Ishikawa (cell line): ENCODE measurements at regions not wholly inside any gene's neighbourhood (a gene's known extent, or its start where the extent isn't known, plus 50 kb on each side); places are given as distances from the start of the nearest gene placed in this dataset.

ENCODE experiments used
- CEBPB ChIP-seq: IDR thresholded peaks from 2 replicates; pipeline ENCODE4 v1.6.1; 2012
- CREB1 ChIP-seq: IDR thresholded peaks from 2 replicates; pipeline ENCODE4 v1.6.1; 2012; ENCODE audit warnings: low read depth
- EGR1 ChIP-seq: IDR thresholded peaks from 2 replicates; pipeline ENCODE4 v1.6.1; 2012
- EP300 ChIP-seq: IDR thresholded peaks from 2 replicates; pipeline ENCODE4 v1.6.1; 2012; ENCODE audit warnings: borderline replicate concordance
- FOXM1 ChIP-seq: IDR thresholded peaks from 2 replicates; pipeline ENCODE4 v1.6.1; 2012; ENCODE audit warnings: low read depth, borderline replicate concordance
- NFIC ChIP-seq: IDR thresholded peaks from 2 replicates; pipeline ENCODE4 v1.6.1; 2012
- RAD21 ChIP-seq: IDR thresholded peaks from 2 replicates; pipeline ENCODE4 v1.6.1; 2012; ENCODE audit warnings: low read depth
- TAF1 ChIP-seq: IDR thresholded peaks from 2 replicates; pipeline ENCODE4 v1.6.1; 2012; ENCODE audit warnings: low read depth, mild to moderate bottlenecking
- TCF12 ChIP-seq: IDR thresholded peaks from 2 replicates; pipeline ENCODE4 v1.6.1; 2012; ENCODE audit warnings: low read depth
- TEAD4 ChIP-seq: IDR thresholded peaks from 2 replicates; pipeline ENCODE4 v1.6.1; 2012
- YY1 ChIP-seq: IDR thresholded peaks from 2 replicates; pipeline ENCODE4 v1.6.1; 2012; ENCODE audit warnings: low read depth
- ZBTB7A ChIP-seq: IDR thresholded peaks from 2 replicates; pipeline ENCODE4 v1.6.1; 2012; ENCODE audit warnings: low read depth
- TF ChIP-seq, protein P1 (sequence below): IDR thresholded peaks from 2 replicates; pipeline ENCODE4 v1.6.1; 2012
- TF ChIP-seq, protein P2 (sequence below): IDR thresholded peaks from 2 replicates; pipeline ENCODE4 v1.6.1; 2012; ENCODE audit warnings: low read depth, mild to moderate bottlenecking
- TF ChIP-seq, protein P3 (sequence below): IDR thresholded peaks from 2 replicates; pipeline ENCODE4 v1.6.1; 2012

DNA sequence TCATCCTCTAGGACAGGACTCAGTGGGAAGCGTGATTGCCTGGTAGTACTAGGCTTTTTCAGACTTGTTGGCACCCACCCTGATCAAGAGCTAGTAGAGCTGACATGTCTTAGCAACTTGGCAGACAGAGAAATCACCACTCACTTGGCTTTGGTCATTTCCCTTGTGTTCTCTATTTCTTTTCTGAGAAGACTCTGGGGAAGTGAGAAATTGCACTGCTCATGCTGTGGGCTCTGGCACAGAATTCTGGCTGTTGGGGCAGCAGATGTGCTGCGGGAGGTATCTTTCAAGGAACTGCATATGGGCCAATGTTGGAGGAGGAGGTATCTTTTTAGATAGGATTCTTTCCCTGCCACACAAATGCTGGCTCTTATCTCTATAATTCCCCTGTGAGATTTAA lies 529.1 kb upstream of the MEX3C start:
- TF ChIP-seq EP300, result no peak
- TF ChIP-seq ZBTB7A, result no peak
- TF ChIP-seq CREB1, result no peak
- no peak for TF ChIP-seq YY1
- TF ChIP-seq TEAD4, result no peak
- TF ChIP-seq, protein P1, sequence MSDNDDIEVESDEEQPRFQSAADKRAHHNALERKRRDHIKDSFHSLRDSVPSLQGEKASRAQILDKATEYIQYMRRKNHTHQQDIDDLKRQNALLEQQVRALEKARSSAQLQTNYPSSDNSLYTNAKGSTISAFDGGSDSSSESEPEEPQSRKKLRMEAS, result no peak

DNA sequence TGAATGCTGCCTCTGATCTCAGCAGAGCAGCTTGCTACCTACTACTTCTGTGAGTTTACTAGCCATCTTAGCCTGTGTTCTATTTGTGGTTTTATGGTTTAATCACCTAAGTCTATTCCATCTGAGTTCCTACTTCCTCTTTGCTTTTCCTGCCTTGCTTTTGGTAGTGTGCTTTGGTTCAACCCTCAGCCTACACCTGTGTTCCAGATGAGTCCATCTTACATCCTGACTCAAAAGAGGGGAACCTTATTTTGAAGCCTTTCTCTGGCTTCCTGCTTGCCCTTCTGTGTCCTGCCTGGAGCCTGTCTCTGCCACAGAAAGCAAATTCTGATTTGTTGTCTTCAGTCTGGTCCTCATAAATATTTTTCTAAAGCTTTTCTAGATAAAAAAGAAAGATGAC lies 530.3 kb upstream of the MEX3C start:
- TF ChIP-seq EGR1, result no peak
- TF ChIP-seq ZBTB7A, result no peak
- TF ChIP-seq, protein P2, sequence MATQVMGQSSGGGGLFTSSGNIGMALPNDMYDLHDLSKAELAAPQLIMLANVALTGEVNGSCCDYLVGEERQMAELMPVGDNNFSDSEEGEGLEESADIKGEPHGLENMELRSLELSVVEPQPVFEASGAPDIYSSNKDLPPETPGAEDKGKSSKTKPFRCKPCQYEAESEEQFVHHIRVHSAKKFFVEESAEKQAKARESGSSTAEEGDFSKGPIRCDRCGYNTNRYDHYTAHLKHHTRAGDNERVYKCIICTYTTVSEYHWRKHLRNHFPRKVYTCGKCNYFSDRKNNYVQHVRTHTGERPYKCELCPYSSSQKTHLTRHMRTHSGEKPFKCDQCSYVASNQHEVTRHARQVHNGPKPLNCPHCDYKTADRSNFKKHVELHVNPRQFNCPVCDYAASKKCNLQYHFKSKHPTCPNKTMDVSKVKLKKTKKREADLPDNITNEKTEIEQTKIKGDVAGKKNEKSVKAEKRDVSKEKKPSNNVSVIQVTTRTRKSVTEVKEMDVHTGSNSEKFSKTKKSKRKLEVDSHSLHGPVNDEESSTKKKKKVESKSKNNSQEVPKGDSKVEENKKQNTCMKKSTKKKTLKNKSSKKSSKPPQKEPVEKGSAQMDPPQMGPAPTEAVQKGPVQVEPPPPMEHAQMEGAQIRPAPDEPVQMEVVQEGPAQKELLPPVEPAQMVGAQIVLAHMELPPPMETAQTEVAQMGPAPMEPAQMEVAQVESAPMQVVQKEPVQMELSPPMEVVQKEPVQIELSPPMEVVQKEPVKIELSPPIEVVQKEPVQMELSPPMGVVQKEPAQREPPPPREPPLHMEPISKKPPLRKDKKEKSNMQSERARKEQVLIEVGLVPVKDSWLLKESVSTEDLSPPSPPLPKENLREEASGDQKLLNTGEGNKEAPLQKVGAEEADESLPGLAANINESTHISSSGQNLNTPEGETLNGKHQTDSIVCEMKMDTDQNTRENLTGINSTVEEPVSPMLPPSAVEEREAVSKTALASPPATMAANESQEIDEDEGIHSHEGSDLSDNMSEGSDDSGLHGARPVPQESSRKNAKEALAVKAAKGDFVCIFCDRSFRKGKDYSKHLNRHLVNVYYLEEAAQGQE, result no peak
- no peak for TF ChIP-seq YY1
- TF ChIP-seq CEBPB, result no peak
- TF ChIP-seq EP300, result no peak
- no peak for TF ChIP-seq RAD21

DNA sequence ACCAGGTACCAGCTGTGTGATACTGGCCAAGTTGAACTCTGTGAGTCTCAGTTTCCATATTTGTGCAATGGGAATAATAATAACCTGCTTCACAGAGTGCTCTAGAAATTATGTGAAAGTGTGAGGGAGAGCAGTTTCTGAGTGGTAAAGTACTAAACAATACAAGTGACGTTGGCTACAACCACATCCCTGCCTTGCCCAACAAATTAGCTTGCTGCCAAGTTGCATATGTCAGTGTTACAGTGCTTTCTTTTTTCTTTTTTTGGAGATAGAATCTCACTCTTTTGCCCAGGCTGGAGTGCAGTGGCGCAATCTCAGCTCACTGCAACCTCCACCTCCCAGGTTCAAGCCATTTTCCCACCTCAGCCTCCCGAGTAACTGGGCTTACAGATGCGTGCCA lies 533.6 kb upstream of the MEX3C start:
- TF ChIP-seq NFIC, result no peak

DNA sequence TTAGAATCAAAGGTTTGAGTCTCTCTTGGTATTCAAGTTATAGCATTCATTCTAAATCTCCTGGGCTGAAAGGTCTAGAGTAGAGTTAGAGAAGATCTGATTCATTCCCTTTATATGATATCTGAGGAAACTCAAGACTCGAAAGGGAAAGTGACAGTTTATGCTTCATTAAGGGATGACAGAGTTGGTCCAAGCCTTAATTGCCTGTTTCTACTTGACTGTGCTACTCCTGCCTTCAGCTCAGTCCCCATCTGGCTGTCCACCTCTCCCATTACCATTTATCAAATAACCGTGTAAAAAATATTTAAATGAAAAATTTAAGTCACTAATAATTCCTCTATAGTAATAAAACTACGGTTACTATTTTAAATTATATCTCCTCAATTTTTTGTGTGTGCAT lies 537.1 kb upstream of the MEX3C start:
- TF ChIP-seq CREB1, result no peak
- no peak for TF ChIP-seq TCF12
- TF ChIP-seq ZBTB7A, result no peak
- TF ChIP-seq, protein P1, result no peak
- TF ChIP-seq CEBPB, result no peak
- no peak for TF ChIP-seq FOXM1
- no peak for TF ChIP-seq NFIC
- TF ChIP-seq, protein P2, result no peak
- no peak for TF ChIP-seq TAF1
- no peak for TF ChIP-seq TEAD4
- no peak for TF ChIP-seq EP300
- TF ChIP-seq YY1, result no peak
- no peak for TF ChIP-seq RAD21
- TF ChIP-seq EGR1, result no peak
- TF ChIP-seq, protein P3, sequence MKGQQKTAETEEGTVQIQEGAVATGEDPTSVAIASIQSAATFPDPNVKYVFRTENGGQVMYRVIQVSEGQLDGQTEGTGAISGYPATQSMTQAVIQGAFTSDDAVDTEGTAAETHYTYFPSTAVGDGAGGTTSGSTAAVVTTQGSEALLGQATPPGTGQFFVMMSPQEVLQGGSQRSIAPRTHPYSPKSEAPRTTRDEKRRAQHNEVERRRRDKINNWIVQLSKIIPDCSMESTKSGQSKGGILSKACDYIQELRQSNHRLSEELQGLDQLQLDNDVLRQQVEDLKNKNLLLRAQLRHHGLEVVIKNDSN, result no peak

DNA sequence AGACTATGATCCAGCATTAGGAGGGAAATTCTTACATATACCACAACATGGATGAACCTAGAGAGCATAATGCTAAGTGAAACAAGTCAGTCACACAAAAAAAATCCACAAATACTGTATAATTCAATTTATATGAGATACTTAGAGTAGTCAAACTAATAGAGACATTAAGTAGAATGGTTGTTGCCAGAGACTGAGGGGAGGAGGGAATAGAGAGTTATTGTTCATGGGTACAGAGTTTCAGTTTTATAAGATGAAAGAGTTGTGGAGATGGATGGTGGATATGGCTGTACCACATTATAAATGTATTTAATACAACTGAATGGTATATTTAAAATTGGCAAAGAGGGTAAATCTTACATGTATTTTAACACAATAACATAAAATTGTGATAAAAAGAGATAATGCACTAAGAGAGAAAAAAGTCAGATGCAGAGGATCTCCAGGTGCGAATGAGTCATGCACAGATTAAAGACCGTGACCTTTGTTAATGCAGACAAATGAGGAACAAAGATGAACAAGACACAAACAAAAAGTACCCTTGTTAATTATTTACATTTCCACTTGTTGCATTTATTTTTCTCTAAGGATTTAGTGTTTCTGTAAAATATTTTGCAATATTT lies 541.7 kb upstream of the MEX3C start:
- TF ChIP-seq CEBPB, result no peak
- TF ChIP-seq NFIC, result no peak
- no peak for TF ChIP-seq ZBTB7A
- TF ChIP-seq, protein P1, result no peak
- TF ChIP-seq, protein P3, result no peak
- TF ChIP-seq YY1, result no peak
- TF ChIP-seq TEAD4, result no peak
- TF ChIP-seq, protein P2, result no peak
- TF ChIP-seq EGR1, result no peak
- TF ChIP-seq TAF1, result no peak
- TF ChIP-seq RAD21, result no peak
